ACC112 (cell line): ENCODE measurements at regions not wholly inside any gene's neighbourhood (a gene's known extent, or its start where the extent isn't known, plus 50 kb on each side); places are given as distances from the start of the nearest gene placed in this dataset.
"Not testable (repeated sequence)": the region's sequence is repeated elsewhere in the genome, so short reads cannot be mapped to it uniquely, and the experiment has no call there.

Experiments used
- H2AFZ ChIP-seq: fragments of 200-600 bp; sonication (generic); one replicate; pipeline ENCODE4 v1.6.0; 2017; ENCODE audit warnings: antibody characterized with exemption, low read length; ENCODE audit not compliant: unreplicated experiment
- H3K27ac ChIP-seq: fragments of 200-600 bp; sonication (generic); 2 replicates; pipeline ENCODE4 v1.5.1; 2014; ENCODE audit warnings: low read depth, mild to moderate bottlenecking, antibody characterized with exemption, low read length, moderate library complexity
- H3K27me3 ChIP-seq: fragments of 200-600 bp; sonication (generic); 2 replicates; pipeline ENCODE4 v1.6.1; 2014; ENCODE audit warnings: mild to moderate bottlenecking, antibody characterized with exemption, low read length, moderate library complexity, mixed read lengths; ENCODE audit not compliant: insufficient read depth
- H3K36me3 ChIP-seq: fragments of 200-600 bp; sonication (generic); 2 replicates; pipeline ENCODE4 v1.6.1; 2016; ENCODE audit warnings: mild to moderate bottlenecking, antibody characterized with exemption, low read length, moderate library complexity, mixed read lengths; ENCODE audit not compliant: insufficient read depth
- H3K4me1 ChIP-seq: fragments of 200-600 bp; sonication (generic); one replicate; pipeline ENCODE4 v1.6.1; 2016; ENCODE audit warnings: low read length, mixed read lengths; ENCODE audit not compliant: insufficient read depth, unreplicated experiment, control insufficient read depth
- H3K4me3 ChIP-seq: fragments of 200-600 bp; sonication (generic); 2 replicates; pipeline ENCODE4 v1.5.1; 2014; ENCODE audit warnings: mild to moderate bottlenecking, low read depth, low read length
- H3K79me2 ChIP-seq: fragments of 200-600 bp; sonication (generic); one replicate; pipeline ENCODE4 v1.6.0; 2016; ENCODE audit warnings: low read length; ENCODE audit not compliant: control insufficient read depth, unreplicated experiment, insufficient read depth

DNA sequence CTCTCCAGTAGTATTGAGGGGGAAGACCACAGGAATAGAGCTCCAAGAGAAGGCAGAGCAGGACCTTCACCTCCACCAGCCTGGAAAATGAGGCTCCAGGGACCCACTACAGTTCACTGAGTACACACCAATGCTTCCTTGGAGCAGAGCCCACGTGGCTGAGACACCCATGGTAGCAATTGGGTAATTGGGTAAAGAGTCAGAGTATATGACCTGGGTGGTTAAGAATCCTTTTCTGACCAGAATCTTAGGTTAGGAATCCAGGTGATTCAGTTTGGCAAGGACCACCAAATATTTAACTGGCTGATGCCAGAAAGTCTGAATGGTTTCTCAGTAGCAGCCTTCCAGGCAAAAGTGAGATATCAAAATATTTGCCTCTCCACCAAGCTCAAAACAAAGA, 107.7 kb downstream of the MDH1 start:
- H3K27ac ChIP-seq: no peak overlapping the region
- no peak overlapping the region for H2AFZ ChIP-seq

GRCh38 chr2:63697160-63697559, 108.4 kb downstream of the MDH1 start:
- Histone ChIP-seq H2AFZ (no peak overlapping the region), H3K4me1 (peaks cover 22% of the 10 kb centered on the region), H3K79me2 (no peaks in the 10 kb centered on the region), H3K4me3 (no peak overlapping the region), H3K27ac (no peak overlapping the region), H3K36me3 (no peaks in the 10 kb centered on the region), H3K27me3 (no peaks in the 10 kb centered on the region)

More for the DNA sequence above, 107.7 kb downstream of the MDH1 start:
- peaks cover 22% of the 10 kb centered on the region for H3K4me1 ChIP-seq
- no peaks in the 10 kb centered on the region for H3K79me2 ChIP-seq
- H3K4me3 ChIP-seq: no peak overlapping the region
- H3K27me3 ChIP-seq: no peaks in the 10 kb centered on the region
- H3K36me3 ChIP-seq: no peaks in the 10 kb centered on the region

GRCh38 chr2:63698786-63699548, 110.2 kb downstream of the MDH1 start:
- Histone ChIP-seq H2AFZ (peak overlapping the region; percentile 87), H3K36me3 (no peaks in the 10 kb centered on the region), H3K4me1 (peaks cover 22% of the 10 kb centered on the region), H3K4me3 (peak overlapping the region; percentile 9; the same call in 1 of the 2 replicates), H3K27ac (peak overlapping the region; percentile 82), H3K27me3 (no peaks in the 10 kb centered on the region), H3K79me2 (no peaks in the 10 kb centered on the region)

DNA sequence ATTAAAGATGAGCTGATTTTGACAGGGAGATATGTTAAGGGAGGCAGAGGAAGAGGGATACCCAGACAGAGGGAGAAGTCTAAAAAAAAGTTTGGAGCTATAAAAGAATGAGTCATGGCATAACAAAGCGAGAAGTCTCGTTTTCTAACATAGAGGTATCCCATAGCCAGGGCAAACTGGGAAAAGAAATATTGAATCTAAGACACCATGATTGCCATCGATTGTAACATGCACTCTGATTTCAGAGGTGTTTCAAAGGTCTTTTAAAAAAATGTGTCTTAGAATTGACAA, 110.7 kb downstream of the MDH1 start:
- H3K36me3 ChIP-seq: no peaks in the 10 kb centered on the region
- no peaks in the 10 kb centered on the region for H3K27me3 ChIP-seq
- peak overlapping the region; percentile 9; the same call in 1 of the 2 replicates for H3K4me3 ChIP-seq
- no peaks in the 10 kb centered on the region for H3K79me2 ChIP-seq
- H3K4me1 ChIP-seq: peaks cover 22% of the 10 kb centered on the region
- peak overlapping the region; percentile 87 for H2AFZ ChIP-seq
- H3K27ac ChIP-seq: peak overlapping the region; percentile 82

DNA sequence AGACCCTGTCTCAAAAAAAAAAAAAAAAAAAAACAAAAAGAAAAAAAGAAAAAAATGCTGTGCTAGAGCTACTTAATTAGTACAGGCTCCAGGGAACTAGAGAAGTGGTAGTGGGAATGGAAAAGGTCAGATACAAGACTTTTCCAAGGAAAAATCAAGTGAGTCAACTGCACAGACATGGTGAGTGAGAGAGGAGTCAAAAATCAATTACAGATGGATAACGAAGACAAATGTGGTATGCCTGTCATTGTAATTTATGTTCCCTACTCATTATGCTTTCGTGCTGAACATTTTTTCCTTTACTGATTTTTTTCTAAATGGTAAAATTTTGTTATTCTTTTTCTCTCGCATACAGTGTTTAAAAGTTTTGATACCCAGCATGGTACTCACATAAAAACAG, 111.5 kb downstream of the MDH1 start:
- no peak overlapping the region for H3K27ac ChIP-seq
- no peaks in the 10 kb centered on the region for H3K36me3 ChIP-seq
- no peak overlapping the region for H2AFZ ChIP-seq
- H3K27me3 ChIP-seq: no peaks in the 10 kb centered on the region
- no peaks in the 10 kb centered on the region for H3K79me2 ChIP-seq
- peaks cover 22% of the 10 kb centered on the region for H3K4me1 ChIP-seq
- H3K4me3 ChIP-seq: no peak overlapping the region

DNA sequence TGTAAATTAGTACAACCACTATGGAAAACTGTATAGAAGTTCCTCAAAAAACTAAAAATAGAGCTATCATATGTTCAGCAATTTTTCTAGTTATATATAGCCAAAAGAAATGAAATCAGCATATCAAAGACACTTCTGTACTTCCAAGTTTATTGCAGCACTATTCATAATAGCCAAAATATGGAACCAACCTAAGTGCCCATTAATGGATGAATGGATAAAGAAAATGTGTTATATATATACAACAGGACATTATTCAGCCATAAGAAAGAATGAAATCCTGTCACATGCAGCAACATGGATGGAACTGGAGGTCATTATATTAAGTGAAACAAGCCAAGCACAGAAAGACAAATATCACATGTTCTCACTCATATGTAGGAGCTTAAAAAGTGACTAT, 112.6 kb downstream of the MDH1 start:
- Histone ChIP-seq H3K27ac (no peak overlapping the region), H2AFZ (no peak overlapping the region), H3K4me3 (no peak overlapping the region), H3K27me3 (no peaks in the 10 kb centered on the region), H3K79me2 (no peaks in the 10 kb centered on the region), H3K36me3 (no peaks in the 10 kb centered on the region), H3K4me1 (peaks cover 20% of the 10 kb centered on the region)

DNA sequence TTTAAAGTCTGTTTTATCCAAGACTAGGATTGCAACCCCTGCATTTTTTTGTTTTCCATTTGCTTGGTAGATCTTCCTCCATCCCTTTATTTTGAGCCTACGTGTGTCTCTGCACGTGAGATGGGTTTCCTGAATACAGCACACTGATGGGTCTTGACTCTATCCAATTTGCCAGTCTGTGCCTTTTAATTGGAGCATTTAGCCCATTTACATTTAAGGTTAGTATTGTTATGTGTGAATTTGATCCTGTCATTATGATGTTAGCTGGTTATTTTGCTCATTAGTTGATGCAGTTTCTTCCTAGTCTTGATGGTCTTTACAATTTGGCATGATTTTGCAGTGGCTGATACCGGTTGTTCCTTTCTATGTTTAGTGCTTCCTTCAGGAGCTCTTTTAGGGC, 117.3 kb downstream of the MDH1 start:
- not testable (repeated sequence) for H3K36me3 ChIP-seq, H3K79me2 ChIP-seq, H3K4me3 ChIP-seq, H3K4me1 ChIP-seq, H3K27ac ChIP-seq, H3K27me3 ChIP-seq, H2AFZ ChIP-seq

DNA sequence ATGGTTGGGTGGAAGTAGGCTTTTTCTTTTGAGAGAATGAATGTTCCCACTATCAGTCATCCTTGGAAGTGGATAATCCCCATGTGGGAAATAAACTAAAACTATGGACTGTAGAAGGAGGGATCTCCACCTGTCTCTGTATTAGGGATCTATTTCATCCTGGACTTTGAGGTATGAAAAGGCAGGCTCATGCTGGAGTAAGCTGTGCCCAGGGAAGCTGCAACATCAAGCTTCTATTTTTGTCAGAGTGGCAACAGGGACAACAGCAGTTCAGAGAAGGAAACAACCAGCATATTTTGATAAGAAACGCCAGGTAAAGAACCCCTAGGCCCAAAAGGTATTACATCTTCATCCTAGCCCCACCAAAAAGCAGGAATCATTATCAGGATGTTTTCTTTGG, 122.0 kb downstream of the MDH1 start:
- no peaks in the 10 kb centered on the region for H3K79me2 ChIP-seq
- H2AFZ ChIP-seq: no peak overlapping the region
- no peak overlapping the region for H3K4me3 ChIP-seq
- H3K36me3 ChIP-seq: no peaks in the 10 kb centered on the region
- no peak overlapping the region for H3K27ac ChIP-seq
- peaks cover 9% of the 10 kb centered on the region for H3K4me1 ChIP-seq
- H3K27me3 ChIP-seq: no peaks in the 10 kb centered on the region

DNA sequence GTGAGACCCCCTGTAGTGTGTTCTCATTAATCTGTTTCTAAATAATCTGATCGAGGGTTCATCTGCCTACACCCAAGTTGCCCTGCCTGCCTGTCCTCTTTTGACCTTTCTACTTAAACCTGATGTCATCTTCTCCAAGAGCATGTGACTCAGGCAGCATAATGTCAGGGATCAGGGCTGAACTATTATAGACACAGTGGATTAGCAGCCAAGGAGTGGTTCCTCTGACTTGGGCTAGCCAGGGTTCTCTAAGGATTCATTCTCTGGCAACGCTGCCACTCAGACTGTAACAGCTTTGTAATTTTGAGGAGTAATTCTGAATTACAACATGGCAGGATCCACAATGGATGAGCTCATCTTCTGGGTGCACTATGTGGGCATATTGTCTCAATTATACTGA, 124.0 kb downstream of the MDH1 start:
- Histone ChIP-seq H3K27me3 (no peaks in the 10 kb centered on the region), H3K4me3 (no peak overlapping the region), H3K27ac (peak overlapping the region; percentile 31), H3K79me2 (no peaks in the 10 kb centered on the region), H3K4me1 (peaks cover 9% of the 10 kb centered on the region), H2AFZ (peak overlapping the region; percentile 29), H3K36me3 (no peaks in the 10 kb centered on the region)

DNA sequence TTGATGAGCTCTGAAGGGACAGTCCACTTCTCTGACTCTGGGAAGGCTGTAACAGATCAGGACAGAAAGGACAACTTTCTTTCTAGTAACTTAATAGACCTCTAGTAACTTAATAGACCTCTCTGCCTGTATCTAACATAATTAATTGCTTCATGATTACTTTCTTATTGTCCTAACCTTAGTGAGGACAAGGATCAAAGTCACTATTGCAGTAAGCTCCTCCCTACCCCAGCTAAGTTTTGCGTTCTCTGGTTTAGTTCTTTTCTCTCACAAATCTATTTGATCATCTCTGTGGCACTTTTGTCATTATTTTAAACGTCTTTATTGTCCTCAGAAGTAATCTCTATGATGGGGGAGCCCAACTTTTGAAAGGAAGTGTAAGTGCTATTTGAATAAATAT, 125.5 kb upstream of the UGP2 start:
- Histone ChIP-seq H3K4me3 (no peak overlapping the region), H2AFZ (no peak overlapping the region), H3K79me2 (no peaks in the 10 kb centered on the region), H3K27ac (no peak overlapping the region), H3K27me3 (no peaks in the 10 kb centered on the region), H3K4me1 (peaks cover 9% of the 10 kb centered on the region), H3K36me3 (no peaks in the 10 kb centered on the region)

DNA sequence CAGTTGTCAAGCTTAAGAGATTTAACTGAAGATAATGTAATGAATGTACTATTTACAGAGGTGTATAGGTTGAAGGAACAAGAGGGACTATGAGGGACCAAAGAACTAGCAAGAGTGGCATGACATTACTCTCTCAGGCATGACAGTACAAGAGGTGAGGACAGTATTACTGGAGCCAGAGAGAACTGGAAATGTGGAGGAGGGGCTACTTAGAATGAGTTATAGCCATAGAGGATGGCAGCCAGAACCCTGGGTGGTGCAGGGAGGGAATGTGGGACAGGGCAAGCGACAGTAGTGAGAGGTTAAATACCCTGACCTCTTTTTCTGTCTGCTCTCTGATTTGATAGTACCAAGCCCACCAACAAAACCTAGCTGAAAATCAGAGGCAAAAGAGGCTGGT, 122.6 kb upstream of the UGP2 start:
- Histone ChIP-seq H3K79me2 (no peaks in the 10 kb centered on the region), H2AFZ (no peak overlapping the region), H3K27me3 (no peaks in the 10 kb centered on the region), H3K4me3 (no peak overlapping the region), H3K4me1 (peaks cover 8% of the 10 kb centered on the region), H3K36me3 (no peaks in the 10 kb centered on the region), H3K27ac (no peak overlapping the region)
